ENCODE measurements at regions not wholly inside any gene's neighbourhood (a gene's known extent, or its start where the extent isn't known, plus 50 kb on each side); places are given as distances from the start of the nearest gene placed in this dataset.
A peak's percentile ranks its signal among the peaks of the same experiment; 100 is the strongest.

GRCh38 chr12:14175206-14175605 is 190.3 kb upstream of the ATF7IP start:
- Histone ChIP-seq H3F3A (replicated peaks; ENCODE audit: low read depth) (peaks cover 13% of the 10 kb centered on the region), H4K20me1 (replicated peaks; ENCODE audit: insufficient read depth) (no peaks in the 10 kb centered on the region), H3K27me3 (ENCODE audit: insufficient read depth) (no peaks in the 10 kb centered on the region), H3K4me1 (ENCODE audit: insufficient read depth) (peaks cover 6% of the 10 kb centered on the region; the same call in 1 of the 2 replicates), H3K79me2 (replicated peaks; ENCODE audit: insufficient read depth) (no peaks in the 10 kb centered on the region), H3K36me3 (ENCODE audit: insufficient read depth) (no peaks in the 10 kb centered on the region), H3K4me3 (no peak overlapping the region), H3K27ac (ENCODE audit: low read depth) (no peak overlapping the region), H3K9me2 (ENCODE audit: insufficient read depth) (no peaks in the 10 kb centered on the region; the same call in 1 of the 2 replicates), H3K4me2 (no peak overlapping the region), H2AFZ (no peak overlapping the region)
- H3K4me1 Mint-ChIP-seq: peaks cover 10% of the 10 kb centered on the region
- no peak for TF ChIP-seq EZH2 (IDR thresholded peaks at IDR 0.05; ENCODE audit: low read depth, unreplicated experiment)
- no peak for TF ChIP-seq CREB1 (CRISPR knock-in tag; IDR thresholded peaks at IDR 0.05; ENCODE audit: low read depth)
- H3K4me3 Mint-ChIP-seq: no peak overlapping the region
- ATAC-seq: no peak
- H3K9me3 Mint-ChIP-seq: peaks cover 8% of the 10 kb centered on the region
- H3K36me3 Mint-ChIP-seq (ENCODE audit: low read depth): 0 out of 3 replicates have a peak, but pooled peaks cover 4% of the 10 kb centered on the region
- peaks cover 2% of the 10 kb centered on the region for H3K27me3 Mint-ChIP-seq (ENCODE audit: insufficient read depth, low read depth, poor library complexity)
- H3K27ac Mint-ChIP-seq: no peak overlapping the region
- no peak for DNase-seq (ENCODE audit: low spot score)

- H3K9me2 ChIP-seq (ENCODE audit: insufficient read depth): no peaks in the 10 kb centered on the region
- peaks cover 8% of the 10 kb centered on the region for H3K9me3 Mint-ChIP-seq
Measured at GRCh38 chr12:14185427-14186192, 179.9 kb upstream of the ATF7IP start.

GRCh38 chr12:14186193-14186502 is 179.3 kb upstream of the ATF7IP start:
- H3K4me1 Mint-ChIP-seq: peaks cover 7% of the 10 kb centered on the region
- Histone ChIP-seq H2AFZ (no peak overlapping the region), H4K20me1 (replicated peaks; ENCODE audit: insufficient read depth) (no peaks in the 10 kb centered on the region), H3K4me3 (no peak overlapping the region), H3K9me2 (ENCODE audit: insufficient read depth) (no peaks in the 10 kb centered on the region), H3K36me3 (ENCODE audit: insufficient read depth) (no peaks in the 10 kb centered on the region), H3F3A (replicated peaks; ENCODE audit: low read depth) (no peaks in the 10 kb centered on the region), H3K27me3 (ENCODE audit: insufficient read depth) (no peaks in the 10 kb centered on the region), H3K4me1 (ENCODE audit: insufficient read depth) (no peaks in the 10 kb centered on the region), H3K4me2 (no peak overlapping the region), H3K79me2 (replicated peaks; ENCODE audit: insufficient read depth) (no peaks in the 10 kb centered on the region), H3K27ac (ENCODE audit: low read depth) (no peak overlapping the region)
- 0 out of 3 replicates have a peak, but pooled peaks cover 3% of the 10 kb centered on the region for H3K9me3 Mint-ChIP-seq
- H3K4me3 Mint-ChIP-seq: no peak overlapping the region
- no peaks in the 10 kb centered on the region for H3K36me3 Mint-ChIP-seq (ENCODE audit: low read depth)
- H3K27ac Mint-ChIP-seq: no peak overlapping the region
- no peaks in the 10 kb centered on the region for H3K27me3 Mint-ChIP-seq (ENCODE audit: insufficient read depth, low read depth, poor library complexity)
- no peak for DNase-seq (ENCODE audit: low spot score)
- ATAC-seq: no peak
- TF ChIP-seq JUNB (IDR thresholded peaks at IDR 0.05; ENCODE audit: unreplicated experiment) (no peak), CREB1 (CRISPR knock-in tag; IDR thresholded peaks at IDR 0.05; ENCODE audit: low read depth) (no peak), EZH2 (IDR thresholded peaks at IDR 0.05; ENCODE audit: low read depth, unreplicated experiment) (no peak), CTCF (conservative IDR thresholded peaks at IDR 0.05; ENCODE audit: low read depth in 2 of 2) (no peak), EZH2phosphoT487 (IDR thresholded peaks at IDR 0.05; ENCODE audit: unreplicated experiment) (no peak), POLR2AphosphoS5 (IDR thresholded peaks at IDR 0.05; ENCODE audit: low read depth) (no peak), ZNF331 (CRISPR knock-in tag; IDR thresholded peaks at IDR 0.05; ENCODE audit: low read depth) (no peak), ZNF114 (CRISPR knock-in tag; IDR thresholded peaks at IDR 0.05) (no peak)
- TF ChIP-seq, protein P1, sequence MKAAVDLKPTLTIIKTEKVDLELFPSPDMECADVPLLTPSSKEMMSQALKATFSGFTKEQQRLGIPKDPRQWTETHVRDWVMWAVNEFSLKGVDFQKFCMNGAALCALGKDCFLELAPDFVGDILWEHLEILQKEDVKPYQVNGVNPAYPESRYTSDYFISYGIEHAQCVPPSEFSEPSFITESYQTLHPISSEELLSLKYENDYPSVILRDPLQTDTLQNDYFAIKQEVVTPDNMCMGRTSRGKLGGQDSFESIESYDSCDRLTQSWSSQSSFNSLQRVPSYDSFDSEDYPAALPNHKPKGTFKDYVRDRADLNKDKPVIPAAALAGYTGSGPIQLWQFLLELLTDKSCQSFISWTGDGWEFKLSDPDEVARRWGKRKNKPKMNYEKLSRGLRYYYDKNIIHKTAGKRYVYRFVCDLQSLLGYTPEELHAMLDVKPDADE (IDR thresholded peaks at IDR 0.05): no peak

More at GRCh38 chr12:14185427-14186192, 179.9 kb upstream of the ATF7IP start:
- Histone ChIP-seq H4K20me1 (replicated peaks; ENCODE audit: insufficient read depth) (no peaks in the 10 kb centered on the region), H3K4me1 (ENCODE audit: insufficient read depth) (no peaks in the 10 kb centered on the region), H3K4me2 (no peak overlapping the region), H3K4me3 (no peak overlapping the region), H3K27me3 (ENCODE audit: insufficient read depth) (no peaks in the 10 kb centered on the region), H3K36me3 (ENCODE audit: insufficient read depth) (no peaks in the 10 kb centered on the region), H3F3A (replicated peaks; ENCODE audit: low read depth) (no peaks in the 10 kb centered on the region), H3K27ac (ENCODE audit: low read depth) (no peak overlapping the region), H3K79me2 (replicated peaks; ENCODE audit: insufficient read depth) (no peaks in the 10 kb centered on the region), H2AFZ (peak overlapping the region; percentile 11; the same call in 1 of the 2 replicates)
- H3K27ac Mint-ChIP-seq: no peak overlapping the region
- H3K4me1 Mint-ChIP-seq: peaks cover 7% of the 10 kb centered on the region
- ATAC-seq: peak; percentile 82
- no peaks in the 10 kb centered on the region for H3K36me3 Mint-ChIP-seq (ENCODE audit: low read depth)
- DNase-seq (ENCODE audit: low spot score): peak; percentile 93
- no peaks in the 10 kb centered on the region for H3K27me3 Mint-ChIP-seq (ENCODE audit: insufficient read depth, low read depth, poor library complexity)
- no peak for TF ChIP-seq NANOG (IDR thresholded peaks at IDR 0.05; ENCODE audit: borderline replicate concordance)
- TF ChIP-seq CTCF (conservative IDR thresholded peaks at IDR 0.05; ENCODE audit: low read depth in 2 of 2): peak; percentile 84 to 96
- H3K4me3 Mint-ChIP-seq: no peak overlapping the region

Data from GM23338 (cell line).